SU-DHL-6 (cell line): ENCODE measurements at regions not wholly inside any gene's neighbourhood (a gene's known extent, or its start where the extent isn't known, plus 50 kb on each side); places are given as distances from the start of the nearest gene placed in this dataset.

Source experiments
- CTCF ChIP-seq: fragments of 200-600 bp; sonication (generic); IDR thresholded peaks from one replicate; pipeline ENCODE4 v1.5.1; 2017; ENCODE audit warnings: antibody characterized with exemption, mild to moderate bottlenecking, low read length, moderate library complexity; ENCODE audit not compliant: insufficient read depth, poor library complexity, severe bottlenecking
- EZH2phosphoT487 ChIP-seq: fragments of 200-600 bp; sonication (generic), shearing (Covaris generic); conservative IDR thresholded peaks from 2 replicates; pipeline ENCODE4 v1.6.1; 2018; ENCODE audit warnings: mild to moderate bottlenecking, antibody characterized with exemption, low read length, moderate library complexity, mixed read lengths

GRCh38 chr4:145352438-145353145 is 129.1 kb upstream of the SMAD1 start:
- TF ChIP-seq CTCF (no peak), EZH2phosphoT487 (no peak)
